Loucy (cell line): ENCODE measurements at regions not wholly inside any gene's neighbourhood (a gene's known extent, or its start where the extent isn't known, plus 50 kb on each side); places are given as distances from the start of the nearest gene placed in this dataset.

ENCODE experiments used
- H2AFZ ChIP-seq: fragments of 200-600 bp; sonication (generic); 2 replicates; pipeline ENCODE4 v1.6.0; 2016; ENCODE audit warnings: antibody characterized with exemption, mild to moderate bottlenecking, low read length, moderate library complexity
- H3F3A ChIP-seq: fragments of 200-600 bp; 2 replicates; pipeline ENCODE4 v1.6.0; 2016; ENCODE audit warnings: antibody characterized with exemption, low read depth, mild to moderate bottlenecking
- H3K27me3 ChIP-seq: fragments of 200-600 bp; sonication (generic); 2 replicates; pipeline ENCODE4 v1.6.1; 2014; ENCODE audit warnings: low read length, mild to moderate bottlenecking; ENCODE audit not compliant: insufficient read depth, poor library complexity, severe bottlenecking
- H3K36me3 ChIP-seq: fragments of 200-600 bp; sonication (generic); 2 replicates; pipeline ENCODE4 v1.6.1; 2016; ENCODE audit warnings: low read length; ENCODE audit not compliant: insufficient read depth
- H3K4me1 ChIP-seq: fragments of 200-600 bp; sonication (generic); 2 replicates; pipeline ENCODE4 v1.5.1; 2014; ENCODE audit warnings: low read length, mild to moderate bottlenecking; ENCODE audit not compliant: insufficient read depth, poor library complexity, severe bottlenecking
- H3K4me2 ChIP-seq: fragments of 200-600 bp; sonication (generic); 2 replicates; pipeline ENCODE4 v1.6.0; 2014; ENCODE audit warnings: antibody characterized with exemption, low read length, low read depth, mild to moderate bottlenecking; ENCODE audit not compliant: poor library complexity, severe bottlenecking
- H3K4me3 ChIP-seq: fragments of 200-600 bp; sonication (generic); 2 replicates; pipeline ENCODE4 v1.5.1; 2014; ENCODE audit warnings: low read length, mild to moderate bottlenecking, mixed read lengths; ENCODE audit not compliant: poor library complexity, severe bottlenecking
- H3K79me2 ChIP-seq: fragments of 200-600 bp; sonication (generic); 2 replicates; pipeline ENCODE4 v1.6.1; 2014; ENCODE audit warnings: low read length; ENCODE audit not compliant: insufficient read depth
- H3K9ac ChIP-seq: fragments of 200-600 bp; sonication (generic); 2 replicates; pipeline ENCODE4 v1.6.0; 2014; ENCODE audit warnings: mild to moderate bottlenecking, low read depth, low read length, moderate library complexity; ENCODE audit not compliant: poor library complexity, severe bottlenecking
- H3K9me2 ChIP-seq: fragments of 200-600 bp; sonication (generic); replicated peaks from 2 replicates; pipeline ENCODE4 v1.6.1; 2016; ENCODE audit warnings: low read depth, low read length, mixed read lengths
- H3K9me3 ChIP-seq: fragments of 200-600 bp; sonication (generic); 2 replicates; pipeline ENCODE4 v1.6.1; 2014; ENCODE audit warnings: mild to moderate bottlenecking, antibody characterized with exemption, low read length, low read depth; ENCODE audit not compliant: insufficient read depth
- H4K20me1 ChIP-seq: fragments of 200-600 bp; sonication (generic); 2 replicates; pipeline ENCODE4 v1.6.0; 2014; ENCODE audit warnings: antibody characterized with exemption, low read length, mild to moderate bottlenecking; ENCODE audit not compliant: insufficient read depth, poor library complexity, severe bottlenecking
- EZH2phosphoT487 ChIP-seq: fragments of 200-600 bp; IDR thresholded peaks from 2 replicates; pipeline ENCODE4 v1.6.1; 2018; ENCODE audit warnings: antibody characterized with exemption, mild to moderate bottlenecking, moderate library complexity, borderline replicate concordance
- TF ChIP-seq, protein P1 (sequence below): fragments of 200-600 bp; sonication (generic); conservative IDR thresholded peaks from 2 replicates; pipeline ENCODE4 v1.5.1; 2014; ENCODE audit warnings: mild to moderate bottlenecking, antibody characterized with exemption, low read length

DNA sequence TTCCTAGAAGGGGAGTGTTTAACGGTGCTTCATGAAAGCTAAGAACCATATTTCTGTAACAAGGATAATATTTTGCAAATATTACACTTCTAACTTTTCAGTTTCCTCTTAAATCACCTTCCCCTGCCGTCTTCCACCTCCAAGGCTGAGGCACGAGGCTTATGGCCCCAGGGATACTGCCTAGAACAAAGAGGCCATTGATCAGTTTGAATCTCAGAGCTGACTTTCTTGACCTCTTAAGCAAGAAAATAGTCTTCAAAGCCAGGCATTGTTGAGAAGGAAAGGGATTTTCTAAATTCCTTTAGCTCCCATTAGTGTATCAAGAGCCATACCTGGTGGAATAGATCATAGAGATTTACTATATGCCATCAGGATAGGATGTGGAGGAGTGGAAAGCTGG lies 566.2 kb downstream of the BNC2 start:
- Histone ChIP-seq H3K9me2 (no peaks in the 10 kb centered on the region), H3K9me3 (no peaks in the 10 kb centered on the region), H3K27me3 (no peaks in the 10 kb centered on the region), H3K4me3 (no peak overlapping the region), H3K4me1 (no peaks in the 10 kb centered on the region), H3K4me2 (no peak overlapping the region), H3K79me2 (no peaks in the 10 kb centered on the region), H2AFZ (no peak overlapping the region), H3F3A (no peaks in the 10 kb centered on the region), H3K36me3 (no peaks in the 10 kb centered on the region), H4K20me1 (no peaks in the 10 kb centered on the region), H3K9ac (no peak overlapping the region)
- TF ChIP-seq, protein P1, sequence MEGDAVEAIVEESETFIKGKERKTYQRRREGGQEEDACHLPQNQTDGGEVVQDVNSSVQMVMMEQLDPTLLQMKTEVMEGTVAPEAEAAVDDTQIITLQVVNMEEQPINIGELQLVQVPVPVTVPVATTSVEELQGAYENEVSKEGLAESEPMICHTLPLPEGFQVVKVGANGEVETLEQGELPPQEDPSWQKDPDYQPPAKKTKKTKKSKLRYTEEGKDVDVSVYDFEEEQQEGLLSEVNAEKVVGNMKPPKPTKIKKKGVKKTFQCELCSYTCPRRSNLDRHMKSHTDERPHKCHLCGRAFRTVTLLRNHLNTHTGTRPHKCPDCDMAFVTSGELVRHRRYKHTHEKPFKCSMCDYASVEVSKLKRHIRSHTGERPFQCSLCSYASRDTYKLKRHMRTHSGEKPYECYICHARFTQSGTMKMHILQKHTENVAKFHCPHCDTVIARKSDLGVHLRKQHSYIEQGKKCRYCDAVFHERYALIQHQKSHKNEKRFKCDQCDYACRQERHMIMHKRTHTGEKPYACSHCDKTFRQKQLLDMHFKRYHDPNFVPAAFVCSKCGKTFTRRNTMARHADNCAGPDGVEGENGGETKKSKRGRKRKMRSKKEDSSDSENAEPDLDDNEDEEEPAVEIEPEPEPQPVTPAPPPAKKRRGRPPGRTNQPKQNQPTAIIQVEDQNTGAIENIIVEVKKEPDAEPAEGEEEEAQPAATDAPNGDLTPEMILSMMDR: no peak
- TF ChIP-seq EZH2phosphoT487: no peak

- Histone ChIP-seq H3K27me3 (no peaks in the 10 kb centered on the region), H3K79me2 (no peaks in the 10 kb centered on the region)
Observed at GRCh38 chr9:16306586-16306985, 563.9 kb downstream of the BNC2 start.

DNA sequence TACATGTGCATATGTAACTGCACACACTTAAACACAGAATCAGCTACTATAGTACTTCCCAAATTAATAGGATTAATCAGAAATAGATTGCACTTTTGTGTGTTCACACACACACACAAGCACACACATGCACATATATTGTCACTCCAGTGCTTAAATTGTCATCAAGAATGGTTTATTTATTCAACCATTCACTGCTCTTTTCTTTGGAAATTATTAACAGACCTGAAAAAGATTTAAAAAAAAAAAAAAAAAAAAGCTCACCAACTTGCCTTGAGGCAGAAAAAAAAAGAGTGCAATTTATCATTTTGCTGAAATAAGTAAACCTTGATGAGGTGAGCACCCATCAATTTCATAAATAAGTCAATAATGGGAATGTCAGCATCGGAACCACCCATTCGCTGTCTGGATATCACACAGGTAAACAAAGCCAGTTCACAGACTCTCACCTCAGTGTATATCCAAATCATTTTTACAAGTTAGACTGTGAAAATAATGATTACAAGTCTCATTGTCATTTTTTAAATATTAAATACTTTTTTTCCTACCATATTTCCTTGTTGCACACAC lies 562.8 kb downstream of the BNC2 start:
- no peaks in the 10 kb centered on the region for H4K20me1 ChIP-seq
- no peaks in the 10 kb centered on the region for H3K27me3 ChIP-seq
- no peak for TF ChIP-seq EZH2phosphoT487
- TF ChIP-seq, protein P1: no peak
- H3K36me3 ChIP-seq: no peaks in the 10 kb centered on the region
- no peaks in the 10 kb centered on the region for H3K4me1 ChIP-seq
- H3K9ac ChIP-seq: no peak overlapping the region
- no peaks in the 10 kb centered on the region for H3F3A ChIP-seq
- no peak overlapping the region for H2AFZ ChIP-seq
- no peaks in the 10 kb centered on the region for H3K9me2 ChIP-seq
- H3K4me3 ChIP-seq: no peak overlapping the region
- H3K79me2 ChIP-seq: no peaks in the 10 kb centered on the region
- no peak overlapping the region for H3K4me2 ChIP-seq
- no peaks in the 10 kb centered on the region for H3K9me3 ChIP-seq

More at GRCh38 chr9:16306586-16306985, 563.9 kb downstream of the BNC2 start:
- no peaks in the 10 kb centered on the region for H3K9me3 ChIP-seq
- TF ChIP-seq, protein P1: no peak
- TF ChIP-seq EZH2phosphoT487: no peak
- H3K4me1 ChIP-seq: no peaks in the 10 kb centered on the region
- H3K9me2 ChIP-seq: no peaks in the 10 kb centered on the region
- H3K4me3 ChIP-seq: no peak overlapping the region
- H3K36me3 ChIP-seq: no peaks in the 10 kb centered on the region
- H3F3A ChIP-seq: no peaks in the 10 kb centered on the region
- no peak overlapping the region for H2AFZ ChIP-seq
- no peak overlapping the region for H3K4me2 ChIP-seq
- H4K20me1 ChIP-seq: no peaks in the 10 kb centered on the region
- H3K9ac ChIP-seq: no peak overlapping the region
